Stomach (tissue), 8 donors: ENCODE measurements at regions not wholly inside any gene's neighbourhood (a gene's known extent, or its start where the extent isn't known, plus 50 kb on each side); places are given as distances from the start of the nearest gene placed in this dataset.

Source experiments
- DNase-seq, 2 donors: peaks; one replicate each; pipeline versions ENCODE4 v3.0.0 to v3.0.0-alpha.2; 2013 to 2019
- H3K27ac ChIP-seq, 5 donors: fragments of 200-600 bp in 4 of 5; sonication (generic) in 4 of 5; one replicate each; pipeline ENCODE4 v1.5.1; 2013 to 2019; ENCODE audit warnings: mild to moderate bottlenecking in 1 of 5, moderate library complexity in 1 of 5
- H3K27me3 ChIP-seq, 3 donors: fragments of 200-600 bp; sonication (generic); one replicate each; pipeline ENCODE4 v1.5.1; 2017 to 2019; ENCODE audit warnings: mixed run types in 1 of 3
- H3K36me3 ChIP-seq, 4 donors: fragments of 200-600 bp; sonication (generic); 1 replicate in 3 of 4; 2 replicates in 1 of 4; pipeline ENCODE4 v1.5.1; 2016 to 2019
- H3K4me1 ChIP-seq, 4 donors: fragments of 200-600 bp; sonication (generic); one replicate each; pipeline ENCODE4 v1.5.1; 2016 to 2019
- H3K4me3 ChIP-seq, 4 donors: fragments of 200-600 bp; sonication (generic) in 3 of 4; one replicate each; pipeline ENCODE4 v1.5.1; 2016 to 2019; ENCODE audit warnings: mild to moderate bottlenecking in 1 of 4
- H3K9me3 ChIP-seq, 4 donors: fragments of 200-600 bp; sonication (generic); one replicate each; pipeline ENCODE4 v1.5.1; 2016 to 2019
- CTCF ChIP-seq, 7 experiments: fragments of 450-650 bp in 4 of 7; fragments of 200-600 bp in 3 of 7; sonication (generic) in 3 of 7; IDR thresholded peaks; one replicate each; pipeline ENCODE4 v1.5.1; 2016 to 2019; ENCODE audit warnings: antibody characterized with exemption in 7 of 7, control low read depth in 2 of 7, mild to moderate bottlenecking in 1 of 7
- EP300 ChIP-seq: sonication (generic); formaldehyde crosslinking; IDR thresholded peaks from one replicate; pipeline ENCODE4 v1.6.1; 2017; ENCODE audit warnings: antibody characterized with exemption
- POLR2A ChIP-seq, 4 donors: fragments of 450-650 bp; IDR thresholded peaks; one replicate each; pipeline ENCODE4 v1.6.1; 2016; ENCODE audit warnings: antibody characterized with exemption in 4 of 4, control low read depth in 2 of 4, mild to moderate bottlenecking in 1 of 4, moderate library complexity in 1 of 4
- POLR2AphosphoS5 ChIP-seq, 3 donors: sonication (generic); formaldehyde crosslinking; IDR thresholded peaks; one replicate each; pipeline ENCODE4 v1.6.1; 2016; ENCODE audit warnings: antibody characterized with exemption in 3 of 3
- WGBS, 5 donors: extraction: QIAGEN DNeasy Blood & Tissue Kit in 3 of 5; methylation state at CpG; one replicate each; pipeline versions ENCODE4 v1.1.5 to v1.1.7; 2013 to 2018; 5-methylcytosine and 5-hydroxymethylcytosine counted together
- intact Hi-C: fragments of 100-400 bp; cut with DNase I; formaldehyde crosslinking; loops from one replicate; pipeline ENCODE4 v1.15.1; 2023; ENCODE audit warnings: low total_unique reads
- donor health status: healthy with polysubstance abuse.
- donor health status: Bipolar disorder and iron deficiency.
- donor health status: healthy.

- intact Hi-C loops: no loop called here
- no peaks in the 10 kb centered on the region for H3K27me3 ChIP-seq
- peaks cover 0 to 24% (median 11%) of the 10 kb centered on the region in 4 donors for H3K4me1 ChIP-seq
- H3K4me3 ChIP-seq: no peak overlapping the region
- whole genome bisulfite sequencing, 5 donors: 58 to 66% (median 64%) methylated on average over 3 of the region's 3 CpGs
- H3K36me3 ChIP-seq: no peaks in the 10 kb centered on the region
- no peaks in the 10 kb centered on the region for H3K9me3 ChIP-seq
- no peak for DNase-seq
- TF ChIP-seq POLR2AphosphoS5 (IDR thresholded peaks at IDR 0.05) (no peak), EP300 (no peak), CTCF (IDR thresholded peaks at IDR 0.05) (no peak), POLR2A (IDR thresholded peaks at IDR 0.05) (no peak)
- no peak overlapping the region for H3K27ac ChIP-seq
Observed at GRCh38 chr21:41653954-41654491, 112.8 kb downstream of the RIPK4 start.

- Histone ChIP-seq H3K4me3 (no peak overlapping the region), H3K36me3 (no peaks in the 10 kb centered on the region), H3K27ac (no peak overlapping the region), H3K4me1 (peaks cover 0 to 24% (median 11%) of the 10 kb centered on the region in 4 donors), H3K27me3 (no peaks in the 10 kb centered on the region), H3K9me3 (no peaks in the 10 kb centered on the region)
- TF ChIP-seq POLR2A (IDR thresholded peaks at IDR 0.05) (no peak), EP300 (no peak), CTCF (IDR thresholded peaks at IDR 0.05) (no peak), POLR2AphosphoS5 (IDR thresholded peaks at IDR 0.05) (no peak)
- intact Hi-C loops: no loop called here
- DNase-seq: no peak
- WGBS, 5 donors: 63 to 71% (median 69%) methylated on average over 11 to 13 of the region's 13 CpGs
Observed at GRCh38 chr21:41653243-41653953, 113.5 kb downstream of the RIPK4 start.

- H3K27me3 ChIP-seq: no peaks in the 10 kb centered on the region
- no peaks in the 10 kb centered on the region for H3K36me3 ChIP-seq
- no peak overlapping the region for H3K27ac ChIP-seq
- H3K4me3 ChIP-seq: no peak overlapping the region
- no peak for TF ChIP-seq CTCF (IDR thresholded peaks at IDR 0.05)
- peaks cover 0 to 24% (median 11%) of the 10 kb centered on the region in 4 donors for H3K4me1 ChIP-seq
- DNase-seq: no peak
- WGBS, 5 donors: 82 to 87% (median 83%) methylated on average over 6 of the region's 6 CpGs
- H3K9me3 ChIP-seq: no peaks in the 10 kb centered on the region
- intact Hi-C loops: no loop called here
Observed at GRCh38 chr21:41651830-41652229, 115.0 kb downstream of the RIPK4 start.

- Histone ChIP-seq H3K27me3 (no peaks in the 10 kb centered on the region), H3K9me3 (no peaks in the 10 kb centered on the region), H3K27ac (no peak overlapping the region), H3K4me1 (peaks cover 0 to 24% (median 11%) of the 10 kb centered on the region in 4 donors), H3K4me3 (no peak overlapping the region), H3K36me3 (no peaks in the 10 kb centered on the region)
- WGBS, 5 donors: 21 to 39% (median 29%) methylated on average over 8 of the region's 8 CpGs
- intact Hi-C loops: no loop called here
- DNase-seq: no peak
- TF ChIP-seq POLR2A (IDR thresholded peaks at IDR 0.05): no peak
- TF ChIP-seq POLR2AphosphoS5 (IDR thresholded peaks at IDR 0.05): no peak
- no peak for TF ChIP-seq CTCF (IDR thresholded peaks at IDR 0.05)
- no peak for TF ChIP-seq EP300
Observed at GRCh38 chr21:41651406-41651805, 115.4 kb downstream of the RIPK4 start.
